ENCODE measurements at regions not wholly inside any gene's neighbourhood (a gene's known extent, or its start where the extent isn't known, plus 50 kb on each side); places are given as distances from the start of the nearest gene placed in this dataset.

- no peak for DNase-seq (ENCODE audit: low read depth)
- no peak overlapping the region for H3K4me3 ChIP-seq (ENCODE audit: low read depth, low read length)
- no peak for TF ChIP-seq CTCF (IDR thresholded peaks at IDR 0.05; ENCODE audit: insufficient read depth, low read depth, low read length, missing control alignments)
Observed at GRCh38 chr1:102593276-102593675, 515.0 kb downstream of the COL11A1 start.

- DNase-seq (ENCODE audit: low read depth) = no peak
- H3K4me3 ChIP-seq (ENCODE audit: low read depth, low read length) = no peak overlapping the region
- no peak for TF ChIP-seq CTCF (IDR thresholded peaks at IDR 0.05; ENCODE audit: insufficient read depth, low read depth, low read length, missing control alignments)
Observed at GRCh38 chr1:102588536-102588935, 519.8 kb downstream of the COL11A1 start.

GRCh38 chr1:102586022-102586421 is 522.3 kb downstream of the COL11A1 start:
- TF ChIP-seq CTCF (IDR thresholded peaks at IDR 0.05; ENCODE audit: insufficient read depth, low read depth, low read length, missing control alignments) = no peak
- no peak for DNase-seq (ENCODE audit: low read depth)
- no peak overlapping the region for H3K4me3 ChIP-seq (ENCODE audit: low read depth, low read length)

GRCh38 chr1:102580806-102581205 is 527.5 kb downstream of the COL11A1 start:
- H3K4me3 ChIP-seq (ENCODE audit: low read depth, low read length) = no peak overlapping the region
- no peak for TF ChIP-seq CTCF (IDR thresholded peaks at IDR 0.05; ENCODE audit: insufficient read depth, low read depth, low read length, missing control alignments)
- DNase-seq (ENCODE audit: low read depth) = no peak

- DNase-seq (ENCODE audit: low read depth) = no peak
- TF ChIP-seq CTCF (IDR thresholded peaks at IDR 0.05; ENCODE audit: insufficient read depth, low read depth, low read length, missing control alignments) = no peak
- no peak overlapping the region for H3K4me3 ChIP-seq (ENCODE audit: low read depth, low read length)
Observed at GRCh38 chr1:102578804-102579203, 529.5 kb downstream of the COL11A1 start.

- H3K4me3 ChIP-seq (ENCODE audit: low read depth, low read length) = no peak overlapping the region
- no peak for DNase-seq (ENCODE audit: low read depth)
- no peak for TF ChIP-seq CTCF (IDR thresholded peaks at IDR 0.05; ENCODE audit: insufficient read depth, low read depth, low read length, missing control alignments)
Observed at GRCh38 chr1:102572637-102573036, 535.7 kb downstream of the COL11A1 start.

GRCh38 chr1:102566182-102566581 is 542.1 kb downstream of the COL11A1 start:
- no peak overlapping the region for H3K4me3 ChIP-seq (ENCODE audit: low read depth, low read length)
- no peak for TF ChIP-seq CTCF (IDR thresholded peaks at IDR 0.05; ENCODE audit: insufficient read depth, low read depth, low read length, missing control alignments)
- no peak for DNase-seq (ENCODE audit: low read depth)

All from GM12865 (cell line).